Smooth muscle cell (in vitro differentiated cells): ENCODE measurements at regions not wholly inside any gene's neighbourhood (a gene's known extent, or its start where the extent isn't known, plus 50 kb on each side); places are given as distances from the start of the nearest gene placed in this dataset.

Experiments used
- DNase-seq: peaks from one replicate; lab custom pipeline; 2025; ENCODE audit not compliant: unreplicated experiment; lab: John Stamatoyannopoulos, UW
- H2AFZ ChIP-seq: fragments of 200-600 bp; sonication (generic); 2 replicates; pipeline ENCODE4 v1.6.0; 2016; ENCODE audit warnings: antibody characterized with exemption, low read depth, mild to moderate bottlenecking
- H3F3A ChIP-seq: fragments of 200-600 bp; sonication (generic); 2 replicates; pipeline ENCODE4 v1.6.0; 2017; ENCODE audit warnings: antibody characterized with exemption, low read depth
- H3K27ac ChIP-seq: fragments of 200-600 bp; sonication (generic); 2 replicates; pipeline ENCODE4 v1.5.1; 2016; ENCODE audit warnings: low read depth, mild to moderate bottlenecking
- H3K27me3 ChIP-seq: fragments of 200-600 bp; sonication (generic); 2 replicates; pipeline ENCODE4 v1.6.1; 2016; ENCODE audit warnings: low read depth, mild to moderate bottlenecking
- H3K36me3 ChIP-seq: fragments of 200-600 bp; sonication (generic); 2 replicates; pipeline ENCODE4 v1.5.1; 2016; ENCODE audit warnings: low read depth
- H3K4me1 ChIP-seq: fragments of 200-600 bp; sonication (generic); 2 replicates; pipeline ENCODE4 v1.5.1; 2016; ENCODE audit warnings: low read depth
- H3K4me2 ChIP-seq: fragments of 200-600 bp; sonication (generic); 2 replicates; pipeline ENCODE4 v1.6.0; 2016; ENCODE audit warnings: mild to moderate bottlenecking
- H3K4me3 ChIP-seq: fragments of 200-600 bp; sonication (generic); 2 replicates; pipeline ENCODE4 v1.5.1; 2016; ENCODE audit warnings: mild to moderate bottlenecking
- H3K79me2 ChIP-seq: fragments of 200-600 bp; sonication (generic); 2 replicates; pipeline ENCODE4 v1.6.0; 2016; ENCODE audit warnings: low read depth, mild to moderate bottlenecking
- H3K9ac ChIP-seq: fragments of 200-600 bp; sonication (generic); 2 replicates; pipeline ENCODE4 v1.6.0; 2016; ENCODE audit warnings: low read depth
- H3K9me3 ChIP-seq: fragments of 200-600 bp; sonication (generic); replicated peaks from 2 replicates; pipeline ENCODE4 v1.5.1; 2016; ENCODE audit warnings: low read depth
- H4K20me1 ChIP-seq: fragments of 200-600 bp; sonication (generic); 2 replicates; pipeline ENCODE4 v1.6.0; 2016; ENCODE audit warnings: low read depth
- WGBS: methylation state at CpG from one replicate; pipeline ENCODE4 v1.1.7; 2016; ENCODE audit warnings: low lambda C conversion rate; 5-methylcytosine and 5-hydroxymethylcytosine counted together
- TF ChIP-seq, protein P1 (sequence below): fragments of 200-600 bp; sonication (generic); IDR thresholded peaks from 2 replicates; pipeline ENCODE4 v1.5.1; 2017; ENCODE audit warnings: borderline replicate concordance, mild to moderate bottlenecking, antibody characterized with exemption; ENCODE audit not compliant: insufficient read depth, poor library complexity, severe bottlenecking

DNA sequence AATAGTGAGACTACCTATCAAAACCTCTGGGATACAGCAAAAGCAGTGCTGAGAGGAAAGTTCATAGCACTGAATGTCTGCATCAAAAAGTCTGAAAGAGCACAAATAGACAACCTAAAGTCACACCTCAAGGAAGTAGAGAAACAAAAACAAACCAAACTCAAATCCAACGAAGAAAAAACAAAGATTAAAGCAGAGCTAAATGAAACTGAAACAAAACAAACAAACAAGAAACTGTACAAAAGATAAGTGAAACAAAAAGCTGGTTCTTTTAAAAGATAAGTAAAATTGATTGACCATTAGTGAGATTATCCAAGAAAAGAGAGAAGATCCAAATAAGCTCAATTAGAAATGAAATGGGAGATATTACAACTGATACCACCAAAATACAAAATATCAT is 378.3 kb upstream of the NDST4 start:
- Histone ChIP-seq H3K4me2 (no peak overlapping the region), H2AFZ (no peak overlapping the region), H3K36me3 (no peaks in the 10 kb centered on the region), H3K27ac (no peak overlapping the region), H3K9me3 (peaks cover 6% of the 10 kb centered on the region), H4K20me1 (no peaks in the 10 kb centered on the region), H3K4me1 (no peaks in the 10 kb centered on the region), H3K79me2 (no peaks in the 10 kb centered on the region), H3K4me3 (no peak overlapping the region), H3F3A (no peaks in the 10 kb centered on the region), H3K27me3 (no peaks in the 10 kb centered on the region), H3K9ac (no peak overlapping the region)
- DNase-seq = no peak
- TF ChIP-seq, protein P1, sequence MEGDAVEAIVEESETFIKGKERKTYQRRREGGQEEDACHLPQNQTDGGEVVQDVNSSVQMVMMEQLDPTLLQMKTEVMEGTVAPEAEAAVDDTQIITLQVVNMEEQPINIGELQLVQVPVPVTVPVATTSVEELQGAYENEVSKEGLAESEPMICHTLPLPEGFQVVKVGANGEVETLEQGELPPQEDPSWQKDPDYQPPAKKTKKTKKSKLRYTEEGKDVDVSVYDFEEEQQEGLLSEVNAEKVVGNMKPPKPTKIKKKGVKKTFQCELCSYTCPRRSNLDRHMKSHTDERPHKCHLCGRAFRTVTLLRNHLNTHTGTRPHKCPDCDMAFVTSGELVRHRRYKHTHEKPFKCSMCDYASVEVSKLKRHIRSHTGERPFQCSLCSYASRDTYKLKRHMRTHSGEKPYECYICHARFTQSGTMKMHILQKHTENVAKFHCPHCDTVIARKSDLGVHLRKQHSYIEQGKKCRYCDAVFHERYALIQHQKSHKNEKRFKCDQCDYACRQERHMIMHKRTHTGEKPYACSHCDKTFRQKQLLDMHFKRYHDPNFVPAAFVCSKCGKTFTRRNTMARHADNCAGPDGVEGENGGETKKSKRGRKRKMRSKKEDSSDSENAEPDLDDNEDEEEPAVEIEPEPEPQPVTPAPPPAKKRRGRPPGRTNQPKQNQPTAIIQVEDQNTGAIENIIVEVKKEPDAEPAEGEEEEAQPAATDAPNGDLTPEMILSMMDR = no peak
- 77% methylated on average over 1 of the region's 1 CpG for WGBS

DNA sequence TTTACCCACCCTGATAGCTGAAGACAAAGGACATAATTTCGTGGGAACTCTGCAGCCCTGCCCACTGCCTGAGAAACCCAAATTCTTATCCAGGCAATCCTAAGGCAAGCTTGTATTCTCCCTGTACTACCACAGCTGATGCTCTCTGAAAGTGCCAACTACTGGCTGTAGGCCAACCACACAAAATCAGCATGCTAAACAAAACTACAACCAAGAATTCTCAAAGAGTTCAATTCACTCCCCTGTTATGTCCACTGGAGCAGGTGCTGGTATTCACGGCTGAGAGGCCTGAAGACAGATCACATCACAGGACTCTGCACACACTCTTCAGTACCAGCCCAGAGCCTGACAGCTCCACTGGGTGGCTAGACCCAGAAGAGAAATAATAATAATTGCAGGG is 375.9 kb upstream of the NDST4 start:
- H3K36me3 ChIP-seq = no peaks in the 10 kb centered on the region
- no peak overlapping the region for H3K9ac ChIP-seq
- TF ChIP-seq, protein P1 = no peak
- DNase-seq = no peak
- H3K27ac ChIP-seq = no peak overlapping the region
- H3K27me3 ChIP-seq = no peaks in the 10 kb centered on the region
- no peak overlapping the region for H3K4me2 ChIP-seq
- 78% methylated on average over 2 of the region's 2 CpGs for WGBS
- H3K4me3 ChIP-seq = no peak overlapping the region
- H2AFZ ChIP-seq = no peak overlapping the region
- H4K20me1 ChIP-seq = no peaks in the 10 kb centered on the region
- H3F3A ChIP-seq = no peaks in the 10 kb centered on the region
- peaks cover under 1% of the 10 kb centered on the region for H3K9me3 ChIP-seq
- no peaks in the 10 kb centered on the region for H3K4me1 ChIP-seq
- no peaks in the 10 kb centered on the region for H3K79me2 ChIP-seq

DNA sequence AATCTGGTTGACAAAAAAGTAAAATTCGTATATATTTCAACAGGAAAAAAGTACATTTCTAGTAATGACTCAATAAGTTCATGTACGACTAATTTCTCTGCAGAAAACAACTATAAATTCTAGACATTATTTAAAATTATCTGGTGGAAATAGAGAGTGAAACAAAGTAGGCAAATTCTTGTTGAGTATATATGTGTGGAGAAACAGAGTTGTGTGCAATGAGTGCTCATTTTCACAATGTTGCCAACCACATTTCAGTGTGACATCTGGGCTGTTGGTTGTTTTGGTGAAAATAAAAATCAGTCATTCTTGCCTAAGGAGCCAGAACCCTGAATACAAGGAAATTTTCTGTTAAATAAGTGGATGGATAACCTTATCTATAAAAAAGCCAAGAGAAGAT is 372.0 kb upstream of the NDST4 start:
- Histone ChIP-seq H3K9me3 (no peaks in the 10 kb centered on the region), H3F3A (no peaks in the 10 kb centered on the region), H3K27ac (no peak overlapping the region), H3K9ac (no peak overlapping the region), H3K27me3 (no peaks in the 10 kb centered on the region), H3K79me2 (no peaks in the 10 kb centered on the region), H2AFZ (no peak overlapping the region), H3K4me2 (no peak overlapping the region), H3K4me3 (no peak overlapping the region), H4K20me1 (no peaks in the 10 kb centered on the region), H3K4me1 (no peaks in the 10 kb centered on the region), H3K36me3 (no peaks in the 10 kb centered on the region)
- WGBS = 90% methylated on average over 2 of the region's 2 CpGs
- TF ChIP-seq, protein P1 = no peak
- DNase-seq = no peak

DNA sequence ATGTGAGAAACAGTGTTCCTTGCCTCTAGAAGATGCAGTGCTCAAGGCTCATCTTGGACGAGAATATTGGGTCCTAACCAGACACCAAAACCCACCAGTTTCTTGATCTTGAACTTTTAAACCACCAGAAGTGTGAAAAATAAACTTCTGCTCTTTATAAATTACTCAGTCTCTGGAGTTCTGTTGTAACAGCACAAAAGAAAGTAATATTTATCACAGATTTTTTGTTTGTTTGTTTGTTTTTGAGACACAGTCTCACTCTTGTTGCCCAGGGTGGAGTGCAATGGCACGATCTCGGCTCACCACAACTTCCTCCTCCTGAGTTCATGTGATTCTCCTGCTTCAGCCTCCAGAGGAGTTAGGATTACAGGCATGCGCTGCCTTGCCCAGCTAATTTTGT is 371.1 kb upstream of the NDST4 start:
- no peak overlapping the region for H3K4me2 ChIP-seq
- no peaks in the 10 kb centered on the region for H4K20me1 ChIP-seq
- 92% methylated on average over 4 of the region's 4 CpGs for WGBS
- H3K27ac ChIP-seq = no peak overlapping the region
- no peak overlapping the region for H2AFZ ChIP-seq
- no peak for DNase-seq
- H3K79me2 ChIP-seq = no peaks in the 10 kb centered on the region
- TF ChIP-seq, protein P1 = no peak
- no peaks in the 10 kb centered on the region for H3K4me1 ChIP-seq
- no peaks in the 10 kb centered on the region for H3K9me3 ChIP-seq
- no peak overlapping the region for H3K4me3 ChIP-seq
- H3K9ac ChIP-seq = no peak overlapping the region
- no peaks in the 10 kb centered on the region for H3F3A ChIP-seq
- no peaks in the 10 kb centered on the region for H3K36me3 ChIP-seq
- no peaks in the 10 kb centered on the region for H3K27me3 ChIP-seq
